H1 (cell line): ENCODE measurements at regions not wholly inside any gene's neighbourhood (a gene's known extent, or its start where the extent isn't known, plus 50 kb on each side); places are given as distances from the start of the nearest gene placed in this dataset.
A peak's percentile ranks its signal among the peaks of the same experiment; 100 is the strongest.

ENCODE experiments used
- CTCF ChIA-PET: fragments of 300-600 bp; sonication (Branson Sonifier 250); formaldehyde crosslinking; loops from one replicate; lab custom pipeline; 2021; ENCODE audit not compliant: partially characterized antibody; lab: Charles Lee
- POLR2A ChIA-PET: fragments of 300-600 bp; sonication (Branson Sonifier 250); formaldehyde crosslinking; loops from one replicate; lab custom pipeline; 2021; ENCODE audit warnings: inconsistent platforms; ENCODE audit not compliant: partially characterized antibody; lab: Charles Lee
- DNase-seq, 2 experiments: peaks; one replicate each; pipeline versions ENCODE4 v3.0.0 to v3.0.0-alpha.2; 2010 to 2022; ENCODE audit warnings: low spot score in 2 of 2, low read depth in 1 of 2, mixed read lengths in 1 of 2
- FAIRE-seq: peaks from 2 replicates; lab custom pipeline; 2011; peaks lifted over from hg19 to GRCh38; lab: Jason Lieb, UNC
- H2AFZ ChIP-seq: 2 replicates; pipeline ENCODE4 v1.8.1; 2012; ENCODE audit warnings: low read length, inconsistent platforms
- H2AK5ac ChIP-seq: 2 replicates; pipeline ENCODE4 v1.6.1; 2013; ENCODE audit warnings: low read depth, low read length
- H2BK120ac ChIP-seq: replicated peaks from 2 replicates; pipeline ENCODE3; 2013; ENCODE audit warnings: low read depth, low read length, inconsistent platforms
- H2BK12ac ChIP-seq: 2 replicates; pipeline ENCODE4 v1.6.1; 2013; ENCODE audit warnings: low read depth, low read length
- H2BK15ac ChIP-seq: 2 replicates; pipeline ENCODE4 v1.6.1; 2013; ENCODE audit warnings: low read length
- H2BK20ac ChIP-seq: 2 replicates; pipeline ENCODE4 v1.6.1; 2013; ENCODE audit warnings: low read length
- H2BK5ac ChIP-seq: 2 replicates; pipeline ENCODE4 v1.6.1; 2013; ENCODE audit warnings: low read depth, low read length
- H3K14ac ChIP-seq: 2 replicates; pipeline ENCODE4 v1.6.1; 2013; ENCODE audit warnings: inconsistent platforms; ENCODE audit not compliant: insufficient read length
- H3K18ac ChIP-seq: 2 replicates; pipeline ENCODE4 v1.6.1; 2013; ENCODE audit warnings: low read length; ENCODE audit errors: extremely low read depth
- H3K23ac ChIP-seq: 2 replicates; pipeline ENCODE4 v1.6.1; 2013; ENCODE audit warnings: inconsistent platforms; ENCODE audit not compliant: insufficient read length
- H3K23me2 ChIP-seq: 2 replicates; pipeline ENCODE4 v1.6.1; 2013; ENCODE audit warnings: low read depth, low read length
- H3K27ac ChIP-seq: 2 replicates; pipeline ENCODE4 v1.6.1; 2011; ENCODE audit warnings: low read depth, low read length, inconsistent platforms
- H3K27me3 ChIP-seq, 4 experiments: replicated peaks in 1 of 4; 1 replicate in 1 of 4; 2 replicates in 3 of 4; pipeline versions ENCODE4 v1.6.1 to v1.8.1; 2011 to 2013; ENCODE audit warnings: low read length in 3 of 4, mild to moderate bottlenecking in 3 of 4, inconsistent platforms in 2 of 4, mixed read lengths in 2 of 4, moderate library complexity in 1 of 4; ENCODE audit not compliant: control insufficient read depth in 3 of 4, insufficient read depth in 3 of 4; ENCODE audit errors: extremely low read depth in 1 of 4
- H3K36me3 ChIP-seq, 4 experiments: 2 replicates each; pipeline versions ENCODE4 v1.6.1 to v1.8.1; 2011 to 2013; ENCODE audit warnings: mild to moderate bottlenecking in 4 of 4, low read length in 3 of 4, moderate library complexity in 2 of 4, control low read depth in 1 of 4, inconsistent platforms in 1 of 4; ENCODE audit not compliant: insufficient read depth in 4 of 4, control insufficient read depth in 2 of 4
- H3K4ac ChIP-seq: replicated peaks from 2 replicates; pipeline ENCODE3; 2013; ENCODE audit warnings: low read length, low read depth, mixed read lengths, inconsistent platforms; ENCODE audit not compliant: insufficient read length
- H3K4me1 ChIP-seq, 4 experiments: replicated peaks in 1 of 4; 1 replicate in 1 of 4; 2 replicates in 3 of 4; pipeline versions ENCODE4 v1.6.1 to v1.8.1; 2011 to 2013; ENCODE audit warnings: low read length in 3 of 4, inconsistent platforms in 2 of 4, mixed read lengths in 1 of 4; ENCODE audit not compliant: insufficient read depth in 4 of 4, control insufficient read depth in 3 of 4
- H3K4me2 ChIP-seq, 2 experiments: 2 replicates each; pipeline versions ENCODE4 v1.6.1 to v1.8.1; 2011 to 2013; ENCODE audit warnings: low read depth in 2 of 2, low read length in 2 of 2, control low read depth in 1 of 2, inconsistent platforms in 1 of 2, mild to moderate bottlenecking in 1 of 2; ENCODE audit not compliant: insufficient read depth in 1 of 2
- H3K4me3 ChIP-seq, 4 experiments: fragments of 200-600, 300-600 bp in 1 of 4; sonication (generic), shearing (Covaris generic), sonication (Bioruptor Twin) in 1 of 4; 2 replicates each; pipeline versions ENCODE4 v1.5.1 to v1.8.1; 2011 to 2016; ENCODE audit warnings: low read length in 4 of 4, low read depth in 3 of 4, control low read depth in 2 of 4, inconsistent platforms in 2 of 4, mild to moderate bottlenecking in 2 of 4, mixed read lengths in 1 of 4, moderate library complexity in 1 of 4; ENCODE audit not compliant: insufficient read depth in 2 of 4; ENCODE audit errors: extremely low read depth in 1 of 4
- H3K56ac ChIP-seq: replicated peaks from 2 replicates; pipeline ENCODE3; 2013; ENCODE audit warnings: low read depth, mild to moderate bottlenecking, mixed read lengths, low read length, inconsistent platforms; ENCODE audit not compliant: insufficient read length
- H3K79me1 ChIP-seq: 2 replicates; pipeline ENCODE4 v1.6.1; 2013; ENCODE audit warnings: low read depth, low read length, control low read depth
- H3K79me2 ChIP-seq, 2 experiments: 2 replicates each; pipeline versions ENCODE4 v1.6.1 to v1.8.1; 2012 to 2013; ENCODE audit warnings: low read length in 2 of 2, mild to moderate bottlenecking in 2 of 2, inconsistent platforms in 1 of 2; ENCODE audit not compliant: insufficient read depth in 2 of 2, control insufficient read depth in 1 of 2
- H3K9ac ChIP-seq, 4 experiments: replicated peaks in 1 of 4; 1 replicate in 1 of 4; 2 replicates in 3 of 4; pipeline versions ENCODE4 v1.6.1 to v1.8.1; 2011 to 2013; ENCODE audit warnings: low read depth in 3 of 4, low read length in 3 of 4, control low read depth in 2 of 4, mild to moderate bottlenecking in 2 of 4, moderate library complexity in 2 of 4, inconsistent platforms in 1 of 4; ENCODE audit errors: extremely low read depth in 1 of 4
- H3K9me3 ChIP-seq, 2 experiments: 2 replicates each; pipeline versions ENCODE4 v1.6.1 to v1.8.1; 2012 to 2013; ENCODE audit warnings: mild to moderate bottlenecking in 2 of 2, moderate library complexity in 2 of 2, control low read depth in 1 of 2, inconsistent platforms in 1 of 2, low read depth in 1 of 2, low read length in 1 of 2, mixed read lengths in 1 of 2; ENCODE audit not compliant: insufficient read depth in 2 of 2
- H4K20me1 ChIP-seq, 2 experiments: replicated peaks in 1 of 2; 2 replicates each; pipeline versions ENCODE3 to v1.8.1; 2011 to 2013; ENCODE audit warnings: inconsistent platforms in 2 of 2, low read length in 2 of 2, mild to moderate bottlenecking in 1 of 2; ENCODE audit not compliant: insufficient read depth in 2 of 2, control insufficient read depth in 1 of 2
- H4K5ac ChIP-seq: 2 replicates; pipeline ENCODE4 v1.6.1; 2013; ENCODE audit warnings: low read length, low read depth, mixed read lengths, inconsistent platforms; ENCODE audit not compliant: insufficient read length
- H4K8ac ChIP-seq: 2 replicates; pipeline ENCODE4 v1.8.0; 2013; ENCODE audit warnings: mild to moderate bottlenecking, moderate library complexity, low read length, inconsistent platforms; ENCODE audit not compliant: insufficient read depth; ENCODE audit errors: extremely low read depth
- H4K91ac ChIP-seq: replicated peaks from 2 replicates; pipeline ENCODE3; 2013; ENCODE audit warnings: low read length, mixed read lengths, inconsistent platforms; ENCODE audit not compliant: insufficient read length
- ASH2L ChIP-seq: fragments of 200-600, 300-600 bp; sonication (generic); IDR thresholded peaks from one replicate; pipeline ENCODE4 v1.7.1; 2017; ENCODE audit warnings: low read length
- JUN ChIP-seq: IDR thresholded peaks from 2 replicates; pipeline ENCODE4 v1.6.1; 2011; ENCODE audit warnings: low read depth, mild to moderate bottlenecking, improper control_type of control experiment, low read length
- MAX ChIP-seq: IDR thresholded peaks from 2 replicates; pipeline ENCODE4 v1.6.1; 2012; ENCODE audit warnings: inconsistent platforms
- PHF8 ChIP-seq: fragments of 200-600 bp; sonication (generic); conservative IDR thresholded peaks from 2 replicates; pipeline ENCODE4 v1.7.1; 2012; ENCODE audit warnings: low read depth, mild to moderate bottlenecking, inconsistent platforms, low read length, moderate library complexity
- RXRA ChIP-seq: IDR thresholded peaks from 2 replicates; pipeline ENCODE4 v1.6.1; 2011; ENCODE audit warnings: low read depth, mild to moderate bottlenecking, low read length, moderate library complexity; ENCODE audit not compliant: insufficient read depth
- TAF7 ChIP-seq: optimal IDR thresholded peaks from 2 replicates; pipeline ENCODE3; 2011; ENCODE audit warnings: low read depth, mild to moderate bottlenecking, inconsistent platforms, low read length, moderate library complexity, borderline replicate concordance
- TCF12 ChIP-seq: IDR thresholded peaks from 2 replicates; pipeline ENCODE4 v1.6.1; 2011; ENCODE audit warnings: low read depth, mild to moderate bottlenecking, low read length
- WGBS, 2 experiments: shearing (Covaris generic) in 1 of 2; methylation state at CpG; one replicate each; pipeline versions ENCODE4 v1.1.6 to v1.1.7; 2013 to 2015; ENCODE audit warnings: low lambda C conversion rate in 2 of 2, mixed read lengths in 2 of 2, inconsistent platforms in 1 of 2, low coverage in 1 of 2, missing lambda C conversion rate in 1 of 2; ENCODE audit not compliant: insufficient replicate concordance in 2 of 2, insufficient coverage in 1 of 2, insufficient read length in 1 of 2; ENCODE audit errors: extremely low coverage in 1 of 2, missing lambda C conversion rate in 1 of 2; 5-methylcytosine and 5-hydroxymethylcytosine counted together

- H2AFZ ChIP-seq, result peak overlapping the region; percentile 98
- no peak overlapping the region for H2BK120ac ChIP-seq
- no peak overlapping the region for H3K23ac ChIP-seq
- 81% methylated on average over 5 of the region's 5 CpGs; no CpG with 5 or more reads in 1 of the 2 experiments for WGBS, 2 experiments
- no peak overlapping the region for H3K14ac ChIP-seq
- ChIA-PET POLR2A (no interaction called here), CTCF (interaction anchor here (0.6 to 1.2 kb wide), 3 partner anchors 90 to 415 kb away, joined by 3 read pairs; no protein-coding TSS in a partner anchor)
- no peak overlapping the region for H3K4ac ChIP-seq
- H2AK5ac ChIP-seq, result no peak overlapping the region
- H4K91ac ChIP-seq, result no peak overlapping the region
- H3K27ac ChIP-seq, result no peak overlapping the region
- no peak overlapping the region for H3K4me2 ChIP-seq
- H3K18ac ChIP-seq, result 0 out of 2 replicates have a peak overlapping the region, but pooled peaks have one; percentile 10
- H3K79me1 ChIP-seq, result no peaks in the 10 kb centered on the region
- peaks cover 0 to 6% (median 2%) of the 10 kb centered on the region in 4 experiments; a peak in 2 of 7 replicates for H3K4me1 ChIP-seq
- H3K9me3 ChIP-seq, result no peaks in the 10 kb centered on the region
- no peaks in the 10 kb centered on the region for H3K27me3 ChIP-seq
- no peak overlapping the region for H3K4me3 ChIP-seq
- H2BK5ac ChIP-seq, result no peak overlapping the region
- 0 out of 2 replicates have a peak overlapping the region, but pooled peaks have one; percentile 11 for H2BK15ac ChIP-seq
- no peak overlapping the region for H4K5ac ChIP-seq
- no peak for DNase-seq
- H3K56ac ChIP-seq, result no peak overlapping the region
- TF ChIP-seq RXRA (no peak), JUN (no peak), ASH2L (no peak), MAX (no peak), TCF12 (no peak), TAF7 (no peak), PHF8 (no peak)
- no peak overlapping the region for H4K8ac ChIP-seq
- no peak overlapping the region; the same call in 1 of the 2 replicates for H2BK12ac ChIP-seq
- no peaks in the 10 kb centered on the region for H4K20me1 ChIP-seq
- no peaks in the 10 kb centered on the region for H3K79me2 ChIP-seq
- no peaks in the 10 kb centered on the region for H3K36me3 ChIP-seq
- FAIRE-seq, result peak; percentile 19
- H2BK20ac ChIP-seq, result no peak overlapping the region
- H3K23me2 ChIP-seq, result no peaks in the 10 kb centered on the region; the same call in 1 of the 2 replicates
- no peak overlapping the region for H3K9ac ChIP-seq
Measured at GRCh38 chr7:21276471-21277035, 151.3 kb upstream of the SP4 start.
